Peyer's patch (tissue), 4 donors: ENCODE measurements at regions not wholly inside any gene's neighbourhood (a gene's known extent, or its start where the extent isn't known, plus 50 kb on each side); places are given as distances from the start of the nearest gene placed in this dataset.

ENCODE experiments used
- DNase-seq, 3 donors: peaks; one replicate each; pipeline ENCODE4 v3.0.0-alpha.2; 2017 to 2019
- H3K27ac ChIP-seq, 4 donors: fragments of 200-600 bp; sonication (generic); one replicate each; pipeline ENCODE4 v1.5.1; 2016 to 2019
- H3K27me3 ChIP-seq, 2 donors: fragments of 200-600 bp; sonication (generic); one replicate each; pipeline ENCODE4 v1.5.1; 2019
- H3K36me3 ChIP-seq, 3 donors: fragments of 200-600 bp; sonication (generic); one replicate each; pipeline ENCODE4 v1.5.1; 2016 to 2019
- H3K4me1 ChIP-seq, 4 donors: fragments of 200-600 bp; sonication (generic); one replicate each; pipeline ENCODE4 v1.5.1; 2016 to 2019
- H3K4me3 ChIP-seq, 4 donors: fragments of 200-600 bp; sonication (generic); 1 replicate in 3 of 4; 2 replicates in 1 of 4; pipeline ENCODE4 v1.5.1; 2016 to 2019; ENCODE audit warnings: mild to moderate bottlenecking in 1 of 4
- H3K9me3 ChIP-seq, 4 donors: fragments of 200-600 bp; sonication (generic); one replicate each; pipeline ENCODE4 v1.5.1; 2016 to 2019; ENCODE audit warnings: mild to moderate bottlenecking in 1 of 4
- POLR2A ChIP-seq, 2 donors: fragments of 450-650 bp; IDR thresholded peaks; one replicate each; pipeline ENCODE4 v1.5.1; 2017; ENCODE audit warnings: antibody characterized with exemption in 2 of 2, mild to moderate bottlenecking in 2 of 2, moderate library complexity in 2 of 2
- TF ChIP-seq, protein P1 (sequence below), 6 experiments: fragments of 450-650 bp in 4 of 6; fragments of 200-600 bp in 2 of 6; sonication (generic) in 1 of 6; IDR thresholded peaks; one replicate each; pipeline ENCODE4 v1.5.1; 2017 to 2019; ENCODE audit warnings: antibody characterized with exemption in 6 of 6, mild to moderate bottlenecking in 3 of 6, moderate library complexity in 1 of 6

DNA sequence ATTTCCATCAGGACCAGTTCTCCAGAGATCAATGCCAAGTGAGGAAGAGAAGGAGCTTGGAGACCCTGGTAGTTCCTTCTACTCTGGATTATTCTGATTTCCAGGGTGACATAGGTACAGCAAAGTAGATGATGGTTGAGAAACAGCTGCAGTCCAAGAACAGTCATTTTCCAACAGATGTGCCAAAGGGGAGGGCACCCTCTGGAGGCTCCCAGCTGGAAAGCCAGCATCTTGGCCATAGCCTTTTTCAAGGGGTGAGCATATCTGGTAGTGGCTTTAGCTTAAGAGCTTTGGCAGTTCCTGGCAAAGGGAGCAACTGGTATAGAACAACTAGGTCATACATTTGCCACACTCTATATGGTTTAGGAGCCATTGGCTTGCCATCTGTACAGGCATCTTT is 492.7 kb downstream of the RASEF start:
- no peaks in the 10 kb centered on the region for H3K36me3 ChIP-seq
- no peaks in the 10 kb centered on the region for H3K4me1 ChIP-seq
- no peak overlapping the region for H3K27ac ChIP-seq
- TF ChIP-seq, protein P1, sequence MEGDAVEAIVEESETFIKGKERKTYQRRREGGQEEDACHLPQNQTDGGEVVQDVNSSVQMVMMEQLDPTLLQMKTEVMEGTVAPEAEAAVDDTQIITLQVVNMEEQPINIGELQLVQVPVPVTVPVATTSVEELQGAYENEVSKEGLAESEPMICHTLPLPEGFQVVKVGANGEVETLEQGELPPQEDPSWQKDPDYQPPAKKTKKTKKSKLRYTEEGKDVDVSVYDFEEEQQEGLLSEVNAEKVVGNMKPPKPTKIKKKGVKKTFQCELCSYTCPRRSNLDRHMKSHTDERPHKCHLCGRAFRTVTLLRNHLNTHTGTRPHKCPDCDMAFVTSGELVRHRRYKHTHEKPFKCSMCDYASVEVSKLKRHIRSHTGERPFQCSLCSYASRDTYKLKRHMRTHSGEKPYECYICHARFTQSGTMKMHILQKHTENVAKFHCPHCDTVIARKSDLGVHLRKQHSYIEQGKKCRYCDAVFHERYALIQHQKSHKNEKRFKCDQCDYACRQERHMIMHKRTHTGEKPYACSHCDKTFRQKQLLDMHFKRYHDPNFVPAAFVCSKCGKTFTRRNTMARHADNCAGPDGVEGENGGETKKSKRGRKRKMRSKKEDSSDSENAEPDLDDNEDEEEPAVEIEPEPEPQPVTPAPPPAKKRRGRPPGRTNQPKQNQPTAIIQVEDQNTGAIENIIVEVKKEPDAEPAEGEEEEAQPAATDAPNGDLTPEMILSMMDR (IDR thresholded peaks at IDR 0.05): no peak
- TF ChIP-seq POLR2A (IDR thresholded peaks at IDR 0.05): no peak
- no peaks in the 10 kb centered on the region for H3K9me3 ChIP-seq
- no peak overlapping the region for H3K4me3 ChIP-seq
- no peaks in the 10 kb centered on the region for H3K27me3 ChIP-seq
- DNase-seq: no peak

DNA sequence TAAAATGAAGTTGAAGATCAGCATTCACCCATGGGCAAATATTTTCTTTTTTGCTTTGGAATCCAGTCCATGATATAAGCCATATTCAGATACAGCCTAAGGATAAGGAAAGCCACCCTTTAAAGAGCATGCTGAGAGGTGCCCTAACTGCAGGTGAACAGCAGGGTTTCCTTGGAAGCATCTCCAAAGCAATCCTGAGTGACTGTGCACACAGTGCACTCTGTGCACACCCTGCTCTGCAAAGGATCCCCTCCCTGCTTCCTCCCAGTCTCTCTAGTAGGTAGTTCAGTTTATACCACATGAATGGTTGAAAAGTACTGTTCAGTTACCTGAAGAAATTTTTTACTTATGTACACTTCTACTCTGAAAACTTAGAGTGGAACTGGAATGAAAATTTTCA is 491.4 kb downstream of the RASEF start:
- no peaks in the 10 kb centered on the region for H3K27me3 ChIP-seq
- no peak overlapping the region for H3K4me3 ChIP-seq
- H3K36me3 ChIP-seq: no peaks in the 10 kb centered on the region
- no peak overlapping the region for H3K27ac ChIP-seq
- H3K4me1 ChIP-seq: no peaks in the 10 kb centered on the region
- no peak for DNase-seq
- no peak for TF ChIP-seq POLR2A (IDR thresholded peaks at IDR 0.05)
- TF ChIP-seq, protein P1 (IDR thresholded peaks at IDR 0.05): no peak
- H3K9me3 ChIP-seq: no peaks in the 10 kb centered on the region

DNA sequence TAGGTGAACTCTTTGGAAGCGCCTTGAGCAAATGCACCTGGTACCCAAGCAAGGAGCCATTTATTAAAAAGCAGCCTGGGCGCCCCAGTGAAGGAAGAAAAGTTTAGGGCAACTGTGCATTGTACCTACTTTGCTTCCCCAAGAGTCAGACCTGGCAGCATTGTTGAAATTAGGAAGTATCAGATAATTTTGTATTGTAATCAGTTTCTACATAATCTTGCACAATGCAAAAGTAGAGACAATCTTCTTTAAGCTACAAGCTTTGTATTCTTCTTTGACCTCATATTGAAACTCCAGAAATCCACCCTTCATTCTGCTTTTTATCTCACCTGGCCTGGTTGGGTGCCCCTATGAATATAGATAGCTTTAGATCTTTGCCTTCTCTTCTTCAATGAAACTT is 490.8 kb downstream of the RASEF start:
- Histone ChIP-seq H3K4me3 (no peak overlapping the region), H3K9me3 (no peaks in the 10 kb centered on the region), H3K27ac (no peak overlapping the region), H3K36me3 (no peaks in the 10 kb centered on the region), H3K27me3 (no peaks in the 10 kb centered on the region), H3K4me1 (no peaks in the 10 kb centered on the region)
- TF ChIP-seq, protein P1 (IDR thresholded peaks at IDR 0.05): no peak
- no peak for TF ChIP-seq POLR2A (IDR thresholded peaks at IDR 0.05)
- DNase-seq: no peak

DNA sequence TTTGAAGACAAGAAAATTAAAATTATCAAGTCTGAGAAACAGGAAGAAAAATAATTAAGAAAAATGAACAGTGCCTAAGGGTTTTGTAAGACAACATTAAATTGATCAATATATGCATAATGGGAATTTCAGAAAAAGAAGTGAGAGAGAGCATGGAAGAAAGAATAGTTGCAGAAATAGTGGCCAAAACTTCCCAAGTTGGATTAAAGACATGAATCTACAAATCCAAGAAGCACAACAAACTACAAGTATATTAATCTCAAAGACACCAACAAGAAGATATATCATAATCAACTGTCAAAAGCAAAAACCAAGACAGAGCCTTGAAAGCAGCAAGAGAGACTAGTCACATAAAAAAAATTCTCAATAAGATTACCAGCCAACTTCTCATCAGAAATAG is 488.0 kb downstream of the RASEF start:
- Histone ChIP-seq H3K36me3 (no peaks in the 10 kb centered on the region), H3K4me3 (no peak overlapping the region), H3K27me3 (no peaks in the 10 kb centered on the region), H3K9me3 (no peaks in the 10 kb centered on the region), H3K4me1 (no peaks in the 10 kb centered on the region), H3K27ac (no peak overlapping the region)
- TF ChIP-seq, protein P1 (IDR thresholded peaks at IDR 0.05): no peak
- no peak for TF ChIP-seq POLR2A (IDR thresholded peaks at IDR 0.05)
- DNase-seq: no peak

DNA sequence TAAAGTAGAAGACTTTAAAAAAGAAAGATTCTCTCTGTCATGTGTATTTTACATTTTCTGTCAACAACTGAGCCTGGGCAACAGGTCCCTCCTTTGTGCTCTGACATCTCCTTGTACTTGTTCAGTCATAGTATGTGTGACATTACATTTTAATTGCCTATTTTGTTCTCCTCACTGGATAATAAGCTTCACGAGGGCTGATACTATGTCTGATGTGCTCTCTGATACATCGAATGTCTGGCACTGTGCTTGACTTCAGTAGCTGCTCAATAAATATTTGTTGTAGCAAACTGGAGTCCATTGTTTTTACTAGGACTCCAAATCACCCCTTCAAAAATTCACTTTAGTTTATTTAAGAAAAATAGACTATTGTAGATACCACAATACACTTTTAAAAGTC is 482.0 kb downstream of the RASEF start:
- H3K4me3 ChIP-seq: no peak overlapping the region
- no peak for DNase-seq
- H3K9me3 ChIP-seq: no peaks in the 10 kb centered on the region
- TF ChIP-seq, protein P1 (IDR thresholded peaks at IDR 0.05): no peak
- TF ChIP-seq POLR2A (IDR thresholded peaks at IDR 0.05): no peak
- no peaks in the 10 kb centered on the region for H3K4me1 ChIP-seq
- no peak overlapping the region for H3K27ac ChIP-seq
- no peaks in the 10 kb centered on the region for H3K27me3 ChIP-seq
- no peaks in the 10 kb centered on the region for H3K36me3 ChIP-seq

DNA sequence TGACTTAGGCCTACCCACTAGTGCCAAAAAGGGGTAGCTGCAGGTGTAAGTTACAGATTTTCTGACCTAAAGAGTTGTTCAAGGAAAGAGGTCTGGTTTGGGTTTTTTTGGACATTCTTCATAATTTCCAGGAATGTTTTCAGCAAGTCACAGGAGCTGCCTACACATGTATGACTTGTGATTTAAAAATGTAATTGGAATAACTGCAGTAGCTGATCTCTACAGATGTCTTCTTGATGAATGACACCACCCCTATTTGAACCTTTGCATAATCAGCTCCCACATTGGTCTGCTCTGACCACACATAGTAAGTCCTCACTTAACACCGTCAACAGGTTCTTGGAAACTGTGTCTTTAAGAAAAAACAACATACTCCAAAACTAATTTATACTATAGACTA is 481.4 kb downstream of the RASEF start:
- Histone ChIP-seq H3K9me3 (no peaks in the 10 kb centered on the region), H3K4me3 (no peak overlapping the region), H3K4me1 (no peaks in the 10 kb centered on the region), H3K27me3 (no peaks in the 10 kb centered on the region), H3K27ac (no peak overlapping the region), H3K36me3 (no peaks in the 10 kb centered on the region)
- TF ChIP-seq POLR2A (IDR thresholded peaks at IDR 0.05): no peak
- TF ChIP-seq, protein P1 (IDR thresholded peaks at IDR 0.05): no peak
- no peak for DNase-seq
